Suprapubic skin (tissue), 3 donors: ENCODE measurements at regions not wholly inside any gene's neighbourhood (a gene's known extent, or its start where the extent isn't known, plus 50 kb on each side); places are given as distances from the start of the nearest gene placed in this dataset.

Experiments
- CTCF ChIP-seq, 2 donors: fragments of 200-600 bp in 1 of 2; fragments of 450-650 bp in 1 of 2; sonication (generic) in 1 of 2; IDR thresholded peaks; one replicate each; pipeline ENCODE4 v1.5.1; 2016 to 2019; ENCODE audit warnings: antibody characterized with exemption in 2 of 2, mild to moderate bottlenecking in 1 of 2, moderate library complexity in 1 of 2
- POLR2AphosphoS5 ChIP-seq, 3 donors: sonication (generic); formaldehyde crosslinking; IDR thresholded peaks; one replicate each; pipeline ENCODE4 v1.6.1; 2017; ENCODE audit warnings: antibody characterized with exemption in 3 of 3

DNA sequence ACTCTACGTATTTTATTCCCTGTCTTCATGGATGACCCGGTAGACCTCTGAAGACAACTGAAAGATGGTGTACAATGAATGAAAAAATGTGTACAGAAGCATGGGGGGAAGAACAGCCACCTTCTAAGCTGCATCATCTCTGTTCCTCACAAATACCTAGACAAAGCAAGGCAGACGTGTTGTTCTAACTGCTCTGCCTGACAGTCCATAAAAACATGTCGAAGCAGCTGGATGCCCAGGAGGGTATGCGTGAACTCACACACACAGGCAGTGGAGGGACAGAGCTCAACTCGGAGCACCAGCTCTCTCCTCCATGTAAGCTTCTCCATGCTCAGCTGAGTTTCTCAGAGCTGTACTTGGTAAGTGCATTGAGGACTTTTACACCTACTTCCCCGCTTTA is 327.4 kb downstream of the CTTN start:
- TF ChIP-seq CTCF (IDR thresholded peaks at IDR 0.05) = no peak
- no peak for TF ChIP-seq POLR2AphosphoS5 (IDR thresholded peaks at IDR 0.05)
